LoVo (cell line): ENCODE measurements at regions not wholly inside any gene's neighbourhood (a gene's known extent, or its start where the extent isn't known, plus 50 kb on each side); places are given as distances from the start of the nearest gene placed in this dataset.
"Not testable (repeated sequence)": the region's sequence is repeated elsewhere in the genome, so short reads cannot be mapped to it uniquely, and the experiment has no call there.

Experiments used
- DNase-seq: peaks from one replicate; pipeline ENCODE4 v3.0.0-alpha.2; 2016; ENCODE audit warnings: low spot score

DNA sequence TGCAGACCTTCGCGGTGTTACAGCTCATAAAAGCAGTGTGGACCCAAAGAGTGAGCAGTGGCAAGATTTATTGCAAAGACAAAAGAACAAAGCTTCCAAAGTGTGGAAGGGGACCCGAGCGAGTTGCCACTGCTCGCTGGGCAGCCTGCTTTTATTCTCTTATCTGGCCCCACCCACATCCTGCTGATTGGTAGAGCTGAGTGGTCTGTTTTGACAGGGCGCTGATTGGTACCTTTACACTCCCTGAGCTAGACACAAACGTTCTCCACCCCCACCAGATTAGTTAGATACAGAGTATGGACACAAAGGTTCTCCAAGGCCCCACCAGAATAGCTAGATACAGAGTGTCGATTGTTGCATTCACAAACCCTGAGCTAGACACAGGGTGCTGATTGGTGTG, 156.2 kb upstream of the GIMD1 start:
- not testable (repeated sequence) for DNase-seq

DNA sequence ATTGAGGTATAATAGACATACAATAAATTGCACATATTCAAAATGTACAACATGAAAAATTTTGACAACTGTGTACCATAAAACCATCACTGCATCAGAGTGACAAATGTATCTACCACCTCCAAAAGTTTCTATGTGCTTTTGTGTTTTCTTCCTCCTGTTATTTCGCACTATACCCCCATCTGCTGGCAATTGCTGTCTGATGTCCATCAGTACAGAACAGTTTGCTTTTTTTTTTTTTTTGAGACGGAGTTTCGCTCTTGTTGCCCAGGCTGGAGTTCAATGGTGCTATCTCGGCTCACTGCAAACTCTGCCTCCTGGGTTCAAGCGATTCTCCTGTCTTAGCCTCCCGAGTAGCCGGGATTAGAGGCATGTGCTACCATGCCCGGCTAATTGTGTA, 154.3 kb upstream of the GIMD1 start:
- no peak for DNase-seq

GRCh38 chr4:106512706-106513105, 144.1 kb upstream of the GIMD1 start:
- DNase-seq: no peak

DNA sequence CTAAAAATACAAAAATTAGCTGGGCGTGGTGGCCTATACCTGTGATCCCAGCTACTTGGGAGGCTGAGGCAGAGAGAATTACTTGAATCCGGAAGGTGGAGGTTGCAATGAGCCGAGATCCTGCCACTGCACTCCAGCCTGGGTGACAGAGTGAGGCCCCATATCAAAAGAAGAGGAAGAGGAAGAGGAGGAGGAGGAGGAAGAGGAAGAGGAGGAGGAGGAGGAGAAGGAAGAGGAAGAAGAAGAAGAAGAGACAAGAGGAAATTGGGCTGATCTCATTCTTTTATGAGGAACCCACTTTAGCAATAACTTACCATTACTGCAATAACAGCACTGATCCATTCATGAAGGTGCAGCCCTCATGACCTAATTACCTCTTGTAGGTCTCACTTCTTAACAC, 138.9 kb upstream of the GIMD1 start:
- no peak for DNase-seq

DNA sequence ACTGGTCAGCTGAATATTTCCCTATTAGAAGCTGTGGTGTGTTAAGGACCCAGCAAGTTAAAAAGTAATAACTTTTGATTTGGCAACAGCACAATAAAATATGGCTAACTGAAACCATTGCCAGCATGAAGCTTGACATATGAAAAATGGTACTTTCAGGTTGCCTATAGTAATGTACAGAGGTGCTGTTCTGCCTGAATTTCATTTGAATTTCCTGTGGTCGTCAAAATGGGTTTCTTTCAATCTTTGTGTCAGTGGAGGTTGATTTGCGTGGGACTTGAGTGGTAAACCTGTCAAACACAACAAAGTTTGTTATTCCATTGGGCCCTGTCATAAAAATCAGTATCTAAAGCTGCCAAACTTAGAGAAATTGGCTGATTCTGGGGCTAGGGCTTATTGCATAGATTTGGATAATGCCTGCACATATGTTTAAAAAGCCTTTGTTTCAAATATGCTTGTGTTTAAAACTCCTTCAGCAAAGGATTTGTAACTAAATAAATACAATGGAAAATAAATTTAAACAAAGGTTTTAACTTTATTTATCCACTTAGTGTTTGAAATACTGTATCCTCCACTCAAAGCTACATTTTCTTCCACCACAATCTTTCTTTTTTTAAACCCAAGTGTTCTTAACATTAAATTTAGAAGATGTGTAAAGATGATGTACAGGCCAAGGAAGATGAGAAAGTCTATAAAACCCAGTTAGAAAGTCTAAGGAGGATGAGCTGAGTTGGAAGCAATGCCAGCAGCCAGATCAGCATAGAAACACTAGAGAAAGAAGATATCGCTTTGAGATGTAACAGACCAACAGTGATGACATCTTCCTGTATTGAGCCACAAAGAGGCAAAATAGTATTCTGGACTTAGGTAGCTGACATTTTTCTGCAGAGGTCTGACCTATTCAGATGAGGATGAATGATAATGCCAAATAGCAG, 134.8 kb upstream of the GIMD1 start:
- no peak for DNase-seq

- DNase-seq: peak; percentile 52
Measured at GRCh38 chr4:106502106-106502699, 133.6 kb upstream of the GIMD1 start.

- no peak for DNase-seq
Measured at GRCh38 chr4:106497271-106497670, 128.7 kb upstream of the GIMD1 start.

DNA sequence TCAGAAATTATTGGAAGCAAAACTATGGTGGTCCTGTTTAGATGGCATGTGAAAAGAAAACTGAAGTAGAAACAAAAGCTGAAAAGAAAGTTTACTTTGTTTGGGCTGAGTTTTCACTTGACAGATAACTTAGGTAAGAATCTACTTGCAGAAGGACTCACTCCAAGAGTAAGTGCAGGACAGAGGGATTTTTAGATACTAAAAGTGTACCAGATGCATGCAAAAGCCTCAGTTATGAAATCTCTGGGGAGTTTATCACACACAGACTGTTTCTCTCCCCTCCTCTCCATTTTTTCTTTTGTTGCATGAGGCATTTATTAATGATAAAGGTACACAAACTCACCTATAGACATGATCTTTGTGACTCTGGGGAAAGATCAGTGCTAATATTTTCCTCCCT, 127.5 kb upstream of the GIMD1 start:
- DNase-seq: no peak

DNA sequence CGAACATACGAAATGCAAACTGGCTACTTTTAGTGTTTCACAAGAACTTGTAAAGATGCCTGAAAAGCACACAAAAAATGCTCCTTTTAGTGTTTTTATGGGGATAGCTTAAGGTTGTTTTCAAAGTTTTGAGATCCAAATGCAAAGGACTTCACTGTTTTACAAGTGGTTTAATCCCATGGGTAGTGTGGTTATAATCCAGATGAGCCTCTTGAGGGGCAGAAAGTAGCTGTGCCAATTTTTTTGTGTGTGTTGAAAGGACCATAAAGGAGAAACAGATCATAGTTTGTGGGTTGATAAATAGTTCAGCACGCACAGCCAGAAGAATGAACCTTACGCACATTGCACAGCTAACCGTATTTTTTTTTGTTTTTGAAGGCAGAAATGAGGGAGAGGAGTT, 126.9 kb upstream of the GIMD1 start:
- DNase-seq: no peak

- DNase-seq: no peak
Measured at GRCh38 chr4:106494066-106494465, 125.5 kb upstream of the GIMD1 start.

DNA sequence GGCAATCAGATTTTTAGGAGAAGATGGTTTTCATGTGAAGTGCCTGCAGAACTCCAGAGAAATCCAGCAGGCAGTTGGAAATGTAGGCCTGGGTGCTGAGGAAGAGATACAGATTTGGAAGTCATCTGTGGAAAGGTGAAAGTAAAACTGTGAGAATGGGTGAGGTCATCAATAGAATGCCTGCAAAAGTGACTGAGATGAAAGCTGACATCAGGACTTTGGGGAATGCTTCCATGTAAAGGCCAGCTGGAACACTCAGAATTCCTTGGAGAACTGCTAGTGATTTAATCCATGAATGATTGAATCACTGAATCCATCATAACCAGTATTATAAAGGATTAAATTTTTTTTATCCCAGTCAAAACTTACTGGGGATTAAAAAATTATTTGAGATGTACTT, 124.5 kb upstream of the GIMD1 start:
- no peak for DNase-seq

DNA sequence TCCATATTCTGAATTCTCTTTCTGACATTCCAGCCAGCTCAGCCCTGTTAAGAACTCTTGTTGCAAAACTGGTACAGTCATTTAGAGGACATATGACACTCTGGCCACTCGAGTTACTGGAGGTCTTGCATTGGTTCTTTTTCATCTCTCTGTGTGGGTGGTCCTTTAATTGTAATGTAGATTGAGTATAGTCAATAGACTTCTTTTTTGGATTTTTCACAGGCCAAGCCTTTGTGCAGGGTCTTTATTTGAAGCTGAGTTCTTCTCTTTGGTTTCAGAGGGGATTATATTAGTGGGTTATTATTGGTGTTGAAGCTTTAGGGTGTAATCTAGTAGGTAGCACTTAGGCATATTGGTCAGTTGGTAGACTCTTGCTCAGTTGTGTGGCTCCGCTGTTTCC, 118.0 kb upstream of the GIMD1 start:
- DNase-seq: no peak

DNA sequence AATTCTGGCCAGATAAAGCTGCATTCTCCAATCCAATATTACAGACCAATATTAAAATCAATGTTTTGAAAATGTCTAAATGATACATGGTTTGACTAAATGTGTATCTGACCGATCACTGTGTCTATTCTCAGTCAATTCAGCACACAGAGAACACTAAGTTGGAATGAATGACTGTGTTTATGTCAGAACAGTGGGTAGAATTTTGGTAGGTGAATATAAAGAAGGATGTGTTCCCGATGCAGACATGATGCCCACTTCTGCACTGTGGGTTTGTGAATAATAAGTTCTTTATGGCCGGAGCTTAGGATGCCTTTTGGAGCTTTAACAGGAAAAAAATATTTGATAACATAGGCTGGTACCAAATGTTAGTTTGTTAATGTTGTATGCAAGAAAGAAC, 113.2 kb upstream of the GIMD1 start:
- DNase-seq: no peak

- no peak for DNase-seq
Measured at GRCh38 chr4:106478152-106478551, 109.6 kb upstream of the GIMD1 start.

DNA sequence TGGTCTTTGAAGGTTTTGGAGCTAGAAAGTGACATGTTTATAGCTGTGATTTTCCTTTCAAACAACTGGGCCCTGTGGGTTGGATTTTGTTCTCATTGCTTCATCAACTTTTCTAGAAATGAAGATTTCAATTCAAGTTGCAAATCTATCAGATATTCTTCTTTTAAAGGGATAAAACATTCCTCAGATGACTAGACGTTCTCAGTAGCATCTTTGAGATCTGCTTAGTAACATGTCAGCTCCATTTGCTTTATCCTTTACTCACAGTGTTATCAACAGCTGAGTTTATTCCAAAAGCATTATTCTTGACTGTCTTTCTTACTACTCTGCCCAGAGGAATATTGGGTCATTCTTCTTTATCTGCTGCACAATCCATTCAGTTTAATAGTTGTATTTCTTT, 108.2 kb upstream of the GIMD1 start:
- DNase-seq: no peak

- no peak for DNase-seq
Measured at GRCh38 chr4:106473515-106473914, 104.9 kb upstream of the GIMD1 start.

- DNase-seq: no peak
Measured at GRCh38 chr4:106471151-106471550, 102.6 kb upstream of the GIMD1 start.

DNA sequence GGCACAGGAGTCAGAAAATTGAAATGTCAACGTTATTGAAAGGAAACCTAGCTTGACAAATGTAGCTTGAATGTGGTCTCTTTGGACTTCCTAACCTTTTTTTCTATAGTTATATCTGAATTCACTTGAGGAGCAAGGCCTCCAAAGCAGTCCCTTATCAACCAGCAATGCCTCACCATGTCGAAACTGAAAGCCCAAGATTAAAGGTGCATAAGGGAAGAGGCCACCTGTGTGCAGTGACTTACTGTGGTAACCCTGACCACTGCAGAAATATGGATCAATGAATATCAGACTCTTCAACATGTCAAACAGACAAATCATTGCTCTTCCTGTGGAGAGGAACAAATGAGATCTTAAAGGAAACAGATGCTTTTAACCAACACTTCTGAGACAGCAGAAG, 95.0 kb upstream of the GIMD1 start:
- DNase-seq: no peak

- DNase-seq: no peak
Measured at GRCh38 chr4:106454581-106454980, 86.0 kb upstream of the GIMD1 start.

GRCh38 chr4:106454021-106454420, 85.4 kb upstream of the GIMD1 start:
- DNase-seq: no peak

- DNase-seq: no peak
Measured at GRCh38 chr4:106451091-106451490, 82.5 kb upstream of the GIMD1 start.

DNA sequence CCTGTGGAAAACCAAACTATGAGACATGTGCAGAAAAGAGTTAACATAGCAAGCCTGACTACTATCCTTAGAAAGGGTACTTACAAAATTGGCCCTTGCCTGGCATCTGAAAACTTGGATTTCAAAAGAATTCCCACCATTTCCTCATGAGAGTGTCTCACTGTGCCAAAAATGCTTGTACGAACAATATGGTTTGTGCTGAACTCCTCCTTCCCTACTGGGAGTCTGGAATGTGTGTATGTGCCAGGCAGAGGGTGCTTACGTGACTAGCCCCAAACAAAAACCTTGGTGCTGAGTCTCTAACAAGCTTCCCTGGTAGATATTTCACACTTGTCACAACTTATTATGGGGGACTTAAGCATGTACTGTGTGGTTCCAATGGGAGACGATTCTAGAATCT, 81.7 kb upstream of the GIMD1 start:
- no peak for DNase-seq

DNA sequence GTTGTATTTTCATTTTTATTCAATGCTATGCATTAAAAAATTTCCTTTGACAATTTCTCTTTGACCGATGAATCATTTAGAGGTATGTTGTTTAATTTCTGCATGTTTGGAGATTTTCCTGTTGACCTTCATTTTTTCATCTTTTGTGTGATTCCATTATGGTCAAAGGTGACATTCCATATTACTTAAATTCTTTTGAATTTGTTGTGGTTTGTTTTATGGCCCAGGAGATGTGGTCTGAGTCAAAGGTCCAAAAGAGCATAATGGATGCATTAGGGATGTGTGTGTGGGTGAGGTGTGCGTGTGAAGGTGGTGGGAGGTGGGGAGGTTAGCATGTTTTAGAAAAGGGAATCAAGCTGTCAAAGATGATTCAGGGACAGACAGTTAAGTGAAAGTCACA, 76.0 kb upstream of the GIMD1 start:
- no peak for DNase-seq

GRCh38 chr4:106430797-106431196, 62.2 kb upstream of the GIMD1 start:
- no peak for DNase-seq
